ENCODE measurements at regions not wholly inside any gene's neighbourhood (a gene's known extent, or its start where the extent isn't known, plus 50 kb on each side); places are given as distances from the start of the nearest gene placed in this dataset.

- no peak for TF ChIP-seq POLR2AphosphoS5 (IDR thresholded peaks at IDR 0.05)
- TF ChIP-seq CTCF (IDR thresholded peaks at IDR 0.05 in 8 of 11, conservative IDR thresholded peaks at IDR 0.05 in 3 of 11) = no peak
- TF ChIP-seq POLR2A (IDR thresholded peaks at IDR 0.05) = no peak
Measured at GRCh38 chr1:147851149-147851548, 51.4 kb upstream of the GJA8 start.
